DMS114 treated with DMSO at 0.1 percent for 48 hours (cell line): ENCODE measurements at regions not wholly inside any gene's neighbourhood (a gene's known extent, or its start where the extent isn't known, plus 50 kb on each side); places are given as distances from the start of the nearest gene placed in this dataset.
"Not testable (repeated sequence)": the region's sequence is repeated elsewhere in the genome, so short reads cannot be mapped to it uniquely, and the experiment has no call there.

Source experiments
- DNase-seq: peaks from one replicate; lab custom pipeline; 2025; ENCODE audit not compliant: unreplicated experiment; lab: John Stamatoyannopoulos, UW

DNA sequence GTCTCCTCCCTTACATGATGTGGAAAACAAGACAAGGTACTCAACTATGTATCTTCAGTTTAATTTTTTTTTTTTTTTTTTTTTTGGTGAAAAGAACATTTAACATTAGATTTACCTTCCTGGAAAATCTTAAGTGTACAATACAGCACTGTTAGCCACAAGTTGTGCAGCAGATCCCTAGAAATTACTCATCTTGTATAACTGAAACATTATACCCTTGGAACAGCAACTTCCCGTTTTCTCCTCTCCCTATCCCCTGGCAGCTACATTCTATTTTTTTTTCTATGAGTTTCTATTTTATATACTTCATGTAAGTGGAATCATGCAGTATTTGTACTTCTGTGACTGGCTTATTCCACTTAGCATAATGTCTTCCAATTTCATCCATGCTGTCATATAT, 421.9 kb upstream of the FTMT start:
- DNase-seq: no peak

DNA sequence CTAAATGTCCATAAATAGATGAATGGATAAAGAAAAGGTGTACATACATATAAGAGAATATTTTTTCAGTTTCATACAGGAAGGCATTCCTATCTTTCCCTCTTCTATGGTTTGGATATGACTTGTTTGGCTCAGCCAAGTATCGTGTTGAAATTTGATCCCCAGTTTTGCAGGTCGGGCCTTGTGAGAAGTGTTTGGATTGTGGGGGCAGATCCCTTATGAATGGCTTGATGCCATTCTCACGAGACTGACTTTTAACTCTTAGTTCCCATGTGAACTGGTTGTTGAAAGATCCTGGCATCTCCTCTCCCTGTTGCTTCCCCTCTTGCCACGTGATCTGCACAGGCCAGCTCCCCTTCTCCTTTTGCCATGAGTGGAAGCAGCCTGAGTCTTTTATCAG, 421.1 kb upstream of the FTMT start:
- no peak for DNase-seq

DNA sequence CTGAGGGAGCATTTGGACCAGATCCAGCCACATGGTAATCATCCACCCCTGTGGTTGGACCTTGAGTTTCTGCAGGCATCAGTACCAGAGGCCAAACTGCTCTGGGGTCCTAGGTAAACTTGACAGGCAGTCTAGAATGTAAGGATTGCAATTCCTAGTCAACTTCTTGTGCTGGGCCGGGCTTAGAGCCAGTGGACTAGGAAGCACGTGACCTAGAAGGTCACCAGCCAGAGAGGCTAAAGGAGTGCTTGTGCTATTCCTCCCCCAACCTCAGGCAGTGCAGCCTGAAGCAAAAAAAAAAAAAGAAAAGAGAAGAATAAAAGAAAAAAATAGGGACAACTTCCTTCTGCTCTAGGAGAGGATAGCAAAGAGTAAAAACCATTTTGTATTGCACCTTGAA, 406.2 kb upstream of the FTMT start:
- DNase-seq: no peak

DNA sequence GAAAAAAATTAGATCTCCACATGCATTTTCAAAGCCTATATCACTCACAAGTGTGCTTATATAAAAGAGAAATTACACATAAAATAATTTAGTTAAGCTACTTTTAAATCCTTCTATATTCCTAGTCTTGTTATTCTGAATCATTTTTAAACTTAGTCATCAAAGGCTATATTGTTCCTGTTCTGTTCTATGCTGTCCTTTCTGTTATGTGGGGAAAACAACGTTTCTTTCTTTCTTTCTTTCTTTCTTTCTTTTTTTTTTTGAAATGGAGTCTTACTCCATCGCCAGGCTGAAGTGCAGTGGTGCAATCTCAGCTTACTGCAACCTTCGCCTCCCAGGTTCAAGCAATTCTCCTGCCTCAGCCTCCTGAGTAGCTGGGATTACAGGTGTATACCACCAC, 389.2 kb upstream of the FTMT start:
- no peak for DNase-seq

DNA sequence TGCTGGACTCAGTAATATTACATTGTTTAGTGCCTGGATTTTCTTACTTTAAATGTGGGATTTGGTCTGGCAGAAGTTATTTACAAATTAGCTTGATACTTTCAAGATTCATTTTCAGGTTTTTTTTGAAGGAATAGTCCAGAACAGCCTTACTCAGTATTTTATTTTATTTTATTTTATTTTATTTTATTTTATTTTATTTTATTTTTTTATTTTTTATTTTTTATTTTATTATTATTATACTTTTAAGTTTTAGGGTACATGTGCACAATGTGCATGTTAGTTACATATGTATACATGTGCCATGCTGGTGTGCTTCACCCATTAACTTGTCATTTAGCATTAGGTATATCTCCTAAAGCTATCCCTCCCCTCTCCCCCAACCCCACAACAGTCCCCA, 380.5 kb upstream of the FTMT start:
- DNase-seq: not testable (repeated sequence)

DNA sequence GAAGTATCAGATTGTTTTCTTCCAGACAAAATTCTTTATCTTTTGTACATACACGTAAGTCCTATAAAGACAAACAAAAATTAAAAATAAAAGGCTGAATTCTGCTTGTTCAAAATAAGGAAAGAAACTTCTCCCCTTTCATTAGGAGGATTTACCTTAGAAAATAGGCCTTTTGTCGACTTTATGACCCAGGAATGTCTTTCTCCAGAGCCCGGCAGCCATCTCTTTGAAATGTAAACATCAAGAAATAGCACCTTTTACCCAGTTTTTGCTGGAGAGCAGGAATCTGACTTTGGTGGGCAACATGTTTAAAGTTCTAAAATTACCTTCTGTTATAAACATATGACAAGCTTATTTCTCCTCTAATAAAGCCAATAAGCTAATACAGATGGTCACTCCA, 373.0 kb upstream of the FTMT start:
- DNase-seq: no peak

DNA sequence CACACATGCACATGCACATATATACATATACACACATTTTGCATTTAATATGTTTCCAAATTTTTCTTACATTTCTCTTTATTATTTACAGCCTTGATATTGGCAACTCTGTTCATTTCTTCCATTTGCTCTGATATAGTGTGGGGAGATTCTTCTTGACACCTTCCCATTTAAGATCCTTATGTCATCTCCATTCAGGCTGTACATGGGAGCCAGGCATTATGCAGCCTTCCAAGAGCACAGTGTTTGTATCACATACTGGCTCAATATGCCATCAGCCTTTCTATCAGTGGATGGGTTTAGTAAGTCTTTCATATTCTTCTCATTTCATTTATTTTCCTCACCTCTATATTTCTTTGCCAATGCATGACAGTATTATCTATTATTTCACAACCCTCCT, 372.3 kb upstream of the FTMT start:
- DNase-seq: no peak

DNA sequence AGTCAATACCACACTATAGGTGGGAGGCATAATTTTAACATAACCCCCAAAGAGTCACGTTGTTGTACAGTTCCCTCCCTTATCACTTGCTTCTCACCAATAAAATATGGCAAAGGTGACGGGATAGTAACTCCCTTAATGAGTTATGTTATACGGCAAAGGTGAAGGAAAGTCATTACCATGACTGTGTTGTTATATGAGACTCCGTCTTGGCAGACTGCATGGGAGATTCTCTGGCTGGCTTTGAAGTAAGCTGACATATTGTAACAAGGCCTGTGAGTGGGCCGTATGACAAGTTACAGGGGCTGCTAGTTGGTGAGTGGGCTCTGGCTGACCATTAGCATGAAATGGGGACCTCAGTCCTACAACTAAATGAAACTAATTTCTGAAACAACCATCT, 366.4 kb upstream of the FTMT start:
- DNase-seq: no peak

DNA sequence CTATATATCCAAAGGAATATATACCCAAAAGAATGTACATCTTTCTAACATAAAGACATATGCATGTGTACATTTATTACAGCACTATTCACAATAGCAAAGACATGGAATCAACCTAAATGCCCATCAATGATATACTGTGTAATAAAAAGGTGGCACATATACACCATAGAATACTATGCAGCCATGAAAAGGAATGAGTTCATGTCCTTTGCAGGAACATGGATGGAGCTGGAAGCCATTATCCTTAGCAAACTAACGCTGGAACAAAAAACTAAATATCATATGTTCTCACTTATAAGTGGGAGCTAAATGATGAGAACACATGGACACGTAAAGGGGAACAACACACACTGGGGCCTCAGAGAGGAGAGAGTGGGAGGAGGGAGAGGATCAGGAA, 365.7 kb upstream of the FTMT start:
- DNase-seq: not testable (repeated sequence)

DNA sequence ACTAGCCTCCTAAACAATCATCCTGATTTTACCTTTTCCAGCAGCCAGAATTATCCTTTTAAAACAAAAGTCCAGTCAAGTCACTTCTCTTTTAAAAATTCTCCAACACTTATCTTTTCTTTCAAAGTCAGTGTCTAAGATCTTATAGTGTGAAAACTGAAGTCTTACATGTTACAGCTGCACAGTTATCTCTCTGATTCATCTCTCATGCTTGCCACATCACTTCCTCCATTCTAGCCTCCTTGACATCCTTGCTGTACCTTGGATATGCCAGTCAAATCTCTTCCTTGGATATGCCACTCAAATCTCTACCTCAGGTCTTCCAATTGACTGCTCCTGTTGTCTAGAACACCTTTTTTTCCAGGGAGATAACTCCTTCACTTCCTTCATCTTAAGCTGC, 361.7 kb upstream of the FTMT start:
- DNase-seq: no peak

DNA sequence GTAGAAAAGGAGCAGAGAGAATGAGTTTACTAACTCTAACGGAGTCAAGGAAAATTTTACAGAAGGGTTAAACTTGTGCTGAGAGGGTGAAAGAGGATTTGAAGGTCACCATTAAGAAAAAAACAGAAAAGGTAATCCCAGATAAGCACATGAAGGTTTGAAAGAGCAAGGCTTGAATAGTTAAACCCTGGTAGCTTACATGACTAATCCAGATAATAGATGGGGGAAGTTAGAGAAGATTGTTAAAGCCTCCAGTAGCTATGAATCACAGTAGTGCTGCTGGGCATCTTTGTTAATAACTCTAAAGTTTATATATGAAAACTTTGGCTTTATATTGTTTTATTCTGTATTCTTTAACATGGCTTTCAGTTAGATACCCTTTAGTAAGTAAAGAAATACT, 354.5 kb upstream of the FTMT start:
- no peak for DNase-seq

DNA sequence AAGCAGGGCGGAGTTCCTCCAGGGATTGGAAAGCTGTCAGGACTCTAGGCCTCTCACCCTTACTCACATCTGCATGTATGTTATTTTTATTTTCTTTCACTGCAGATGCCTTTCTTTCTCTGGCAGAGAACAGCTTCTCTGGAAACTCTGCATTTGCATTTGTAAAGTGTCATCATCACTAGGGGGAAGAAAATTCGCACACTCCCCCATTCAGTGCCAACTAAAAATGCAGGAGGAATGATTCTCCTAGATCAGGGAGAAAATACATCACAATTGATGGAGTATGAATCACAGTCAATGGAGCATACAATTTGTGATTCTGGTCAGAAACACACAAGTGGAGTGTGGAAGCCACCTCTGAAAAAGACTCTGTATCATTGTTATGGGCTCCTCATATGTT, 351.4 kb upstream of the FTMT start:
- DNase-seq: no peak

DNA sequence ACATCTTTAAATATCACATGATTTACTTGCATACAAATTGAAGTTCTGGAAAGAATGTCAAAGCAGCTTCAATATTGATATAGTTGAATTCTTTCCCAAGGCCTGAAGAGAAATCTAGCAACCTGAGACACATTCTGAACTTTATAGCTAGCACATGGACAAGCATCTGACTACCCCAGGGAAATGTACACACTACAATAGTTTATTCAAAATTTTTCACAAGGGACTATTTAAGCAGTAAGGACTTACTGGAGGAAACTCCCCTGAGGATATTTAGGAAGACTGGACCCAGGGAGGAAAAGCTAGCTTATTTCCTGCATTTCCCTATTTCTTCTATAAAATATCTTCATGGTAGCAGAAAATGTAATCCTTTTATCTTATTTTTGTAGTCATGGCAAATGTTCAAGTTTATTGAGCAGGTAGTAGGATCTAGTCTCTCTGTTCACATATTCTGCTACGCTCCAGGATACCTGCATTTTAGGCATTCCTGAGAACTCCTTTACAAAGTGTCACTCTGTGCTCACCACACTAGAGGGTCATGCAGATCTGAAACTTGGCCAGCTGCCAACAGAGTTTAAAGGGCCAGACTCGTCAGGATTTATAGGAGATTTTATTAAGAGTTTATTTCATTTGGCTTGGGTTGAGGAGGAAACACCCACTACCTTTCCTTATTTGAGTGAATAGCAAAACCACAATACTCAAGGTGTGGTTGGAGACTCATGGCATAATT, 348.4 kb upstream of the FTMT start:
- no peak for DNase-seq

DNA sequence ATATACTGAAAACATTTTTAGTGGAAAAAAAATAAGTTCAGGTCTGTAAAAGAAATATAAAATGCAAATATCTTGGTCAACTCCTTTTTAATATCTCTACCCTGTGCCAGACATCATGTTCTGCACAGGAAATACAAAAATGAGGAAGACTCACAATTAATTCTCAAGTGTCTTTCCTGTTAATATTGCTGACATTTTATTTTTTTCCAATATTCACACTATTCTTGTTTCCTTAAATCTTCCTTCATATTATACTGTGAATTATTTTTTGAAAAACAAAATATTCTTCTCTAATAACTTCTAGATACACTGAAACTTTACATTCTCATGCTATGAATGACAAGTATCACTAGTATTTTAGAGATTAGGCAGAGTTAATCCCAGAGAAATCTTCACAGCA, 334.7 kb upstream of the FTMT start:
- no peak for DNase-seq

DNA sequence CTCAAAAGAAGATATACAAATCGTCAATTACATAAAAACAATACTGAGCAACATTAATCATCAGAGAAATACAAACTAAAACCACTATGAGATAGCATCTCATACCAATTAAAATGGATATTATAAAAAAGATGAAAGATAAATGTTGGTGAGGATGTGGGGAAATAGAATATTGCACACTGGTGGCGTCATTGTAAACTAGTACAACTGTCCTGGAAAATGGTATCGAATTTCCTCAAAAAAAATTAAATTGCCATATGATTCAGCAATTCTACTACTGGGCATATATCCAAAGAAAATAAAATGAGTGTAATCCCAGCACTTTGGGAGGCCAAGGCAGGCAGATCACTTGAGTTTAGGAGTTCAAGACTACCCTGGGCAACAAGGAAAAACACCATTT, 326.0 kb upstream of the FTMT start:
- no peak for DNase-seq

DNA sequence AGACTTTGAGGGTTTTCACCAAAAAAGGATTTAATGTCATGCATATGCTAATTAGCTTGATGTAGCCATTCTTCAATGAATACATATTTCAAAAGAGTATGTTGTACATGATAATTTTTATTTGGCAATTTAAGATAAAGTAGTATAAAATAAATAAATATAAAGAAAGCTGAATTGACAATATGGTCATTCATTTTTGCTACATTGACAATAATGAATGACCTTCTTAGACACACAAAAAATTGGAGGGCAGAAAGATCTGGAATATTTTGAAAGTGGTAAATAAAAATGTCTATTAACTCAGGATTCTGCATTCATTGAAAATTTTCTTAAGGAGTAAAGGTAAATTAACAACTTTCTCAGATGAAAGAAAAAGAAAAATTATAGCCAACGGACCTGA, 324.8 kb upstream of the FTMT start:
- no peak for DNase-seq

DNA sequence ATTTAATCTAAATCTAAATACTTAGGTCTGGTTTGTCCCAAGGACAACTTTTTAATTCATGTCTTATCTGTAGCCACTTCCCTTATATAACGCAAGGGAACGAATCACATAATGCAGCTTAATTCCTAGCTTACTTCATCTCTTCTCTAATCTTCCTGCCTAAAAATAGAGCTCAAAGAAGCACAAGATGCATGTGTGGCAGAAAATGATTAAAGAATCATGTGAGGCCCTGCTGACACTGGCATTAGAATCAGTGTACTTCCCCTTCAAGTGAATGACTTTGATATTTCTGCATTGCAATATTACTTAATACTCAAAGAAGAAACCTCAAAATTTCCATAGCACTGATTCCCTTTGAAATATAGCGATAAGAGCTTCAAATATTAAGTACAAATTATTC, 317.9 kb upstream of the FTMT start:
- no peak for DNase-seq

DNA sequence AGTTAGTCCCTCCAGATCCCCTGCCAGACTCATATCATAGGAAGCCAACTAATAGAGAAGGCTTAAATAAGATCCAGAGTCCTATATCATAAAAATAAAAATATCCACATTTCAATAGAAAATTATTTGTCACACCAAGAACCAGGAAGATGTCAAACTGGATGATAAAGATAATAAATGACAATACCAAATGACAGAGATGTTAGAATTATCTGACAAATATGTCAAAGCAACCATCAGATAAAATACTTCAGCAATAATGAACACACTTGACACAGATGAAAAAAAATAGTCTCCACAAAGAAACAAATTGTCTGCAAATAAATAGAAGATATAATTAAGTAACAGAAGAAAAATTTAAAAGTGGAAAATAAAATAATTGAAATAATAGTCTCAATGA, 300.7 kb upstream of the FTMT start:
- DNase-seq: no peak

DNA sequence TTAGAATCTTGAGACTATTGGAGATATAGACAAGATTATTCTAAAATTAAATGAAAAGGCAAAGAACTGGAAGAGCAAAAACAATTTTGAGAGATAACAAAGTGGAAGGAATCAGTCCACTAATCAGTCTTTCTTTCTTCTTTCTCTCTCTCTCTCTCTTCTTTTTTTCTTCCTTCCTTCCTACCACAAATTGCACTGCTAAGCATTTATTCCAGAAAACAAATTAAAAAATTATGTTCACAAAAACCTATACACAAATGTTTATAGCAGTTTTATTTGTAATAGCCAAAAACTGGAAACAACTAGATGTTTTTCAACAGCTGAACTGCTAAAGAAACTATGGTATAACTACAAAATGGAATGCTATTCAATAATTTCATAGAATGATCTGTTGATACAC, 291.9 kb upstream of the FTMT start:
- no peak for DNase-seq

DNA sequence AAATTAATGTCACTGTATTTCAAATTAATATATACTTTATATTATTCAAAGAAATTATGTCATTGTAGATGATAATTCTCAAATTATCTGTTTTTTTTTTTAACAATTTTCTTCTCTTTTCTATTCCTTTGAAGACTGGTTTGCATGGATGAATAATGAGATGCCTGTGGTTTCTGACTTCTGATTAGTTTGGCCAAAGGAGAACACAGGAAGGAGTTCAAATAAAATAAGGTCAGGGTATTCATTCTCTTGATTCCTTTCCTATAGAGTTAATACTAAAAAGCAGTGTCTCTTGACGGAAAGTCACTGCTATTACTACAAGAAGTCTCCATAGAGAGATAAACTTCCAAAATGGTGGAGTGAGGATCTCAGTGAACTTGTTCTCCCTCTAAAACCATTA, 279.6 kb upstream of the FTMT start:
- no peak for DNase-seq

DNA sequence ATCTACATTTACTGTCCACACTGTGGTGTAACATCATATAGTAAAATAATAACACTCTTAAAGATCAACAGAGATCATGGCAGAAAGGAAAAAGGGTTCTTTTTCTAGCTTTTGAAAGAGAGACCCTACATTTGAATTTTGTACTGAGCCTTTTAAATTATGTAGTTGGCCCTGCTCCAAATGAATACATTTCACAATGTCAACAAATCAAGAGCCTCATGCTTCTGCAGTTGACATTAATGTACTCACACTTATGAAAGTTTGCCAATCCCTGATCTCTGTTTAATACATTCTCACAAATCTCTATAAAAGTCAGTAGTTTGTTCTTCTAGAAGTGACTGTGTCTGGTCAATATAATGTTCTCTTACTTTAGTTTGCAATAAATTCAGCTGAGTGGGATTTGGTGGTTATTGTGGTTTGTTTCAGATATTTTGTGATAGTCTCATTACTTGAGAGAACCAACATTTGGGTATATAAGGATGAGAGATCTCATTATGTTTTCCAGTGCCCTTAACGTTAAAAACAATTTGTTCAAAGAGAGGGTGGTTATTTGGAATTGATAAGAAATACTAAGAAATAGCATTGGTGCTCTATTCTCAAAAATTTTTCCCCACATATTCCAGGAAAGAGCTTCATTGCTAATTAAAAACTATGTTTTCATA, 277.8 kb upstream of the FTMT start:
- DNase-seq: no peak

DNA sequence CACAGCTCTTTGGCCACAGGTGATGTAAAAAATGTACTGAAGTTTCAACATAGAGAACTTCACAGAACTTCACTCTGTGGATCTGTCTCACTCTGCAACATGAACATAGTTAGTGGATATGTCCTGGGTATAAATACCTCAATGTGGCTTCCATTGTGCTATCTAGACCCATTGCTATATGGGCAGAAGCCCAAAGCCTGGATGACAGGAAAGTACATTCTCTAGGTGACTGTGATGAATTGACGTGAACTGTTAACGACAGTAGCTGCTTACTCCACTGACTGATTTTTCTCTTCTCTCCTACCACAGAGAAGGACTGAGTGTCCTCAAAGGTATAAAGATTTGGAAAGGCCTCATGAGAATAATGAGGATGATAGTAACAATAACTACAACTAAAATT, 270.1 kb upstream of the FTMT start:
- no peak for DNase-seq

DNA sequence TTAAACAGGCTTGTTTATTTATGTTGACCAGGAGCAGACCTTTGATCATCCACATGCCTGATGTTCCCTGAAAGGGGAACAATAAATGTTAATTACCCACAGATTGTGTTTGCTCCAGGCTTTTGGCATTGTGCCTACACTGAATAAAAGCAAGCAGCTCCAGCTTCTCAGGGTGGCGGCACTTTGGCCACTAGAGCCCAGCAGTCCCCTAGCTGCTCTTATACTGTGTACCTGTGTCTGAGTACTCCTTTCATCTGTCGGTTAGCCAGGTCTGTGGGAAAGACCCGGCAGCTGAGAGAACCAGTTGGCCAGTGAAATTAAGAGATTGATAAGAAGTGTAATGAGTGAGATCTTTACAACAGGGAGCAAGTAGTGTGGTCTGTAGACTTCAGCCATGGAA, 254.8 kb upstream of the FTMT start:
- no peak for DNase-seq
